C4-2B (cell line): ENCODE measurements at regions not wholly inside any gene's neighbourhood (a gene's known extent, or its start where the extent isn't known, plus 50 kb on each side); places are given as distances from the start of the nearest gene placed in this dataset.

ENCODE experiments used
- ZFX ChIP-seq: fragments of 450-650 bp; IDR thresholded peaks from 2 replicates; pipeline ENCODE4 v1.6.1; 2017
- TF ChIP-seq, protein P1 (sequence below): fragments of 450-650 bp; conservative IDR thresholded peaks from 2 replicates; pipeline ENCODE4 v1.5.1; 2017; ENCODE audit warnings: mild to moderate bottlenecking

DNA sequence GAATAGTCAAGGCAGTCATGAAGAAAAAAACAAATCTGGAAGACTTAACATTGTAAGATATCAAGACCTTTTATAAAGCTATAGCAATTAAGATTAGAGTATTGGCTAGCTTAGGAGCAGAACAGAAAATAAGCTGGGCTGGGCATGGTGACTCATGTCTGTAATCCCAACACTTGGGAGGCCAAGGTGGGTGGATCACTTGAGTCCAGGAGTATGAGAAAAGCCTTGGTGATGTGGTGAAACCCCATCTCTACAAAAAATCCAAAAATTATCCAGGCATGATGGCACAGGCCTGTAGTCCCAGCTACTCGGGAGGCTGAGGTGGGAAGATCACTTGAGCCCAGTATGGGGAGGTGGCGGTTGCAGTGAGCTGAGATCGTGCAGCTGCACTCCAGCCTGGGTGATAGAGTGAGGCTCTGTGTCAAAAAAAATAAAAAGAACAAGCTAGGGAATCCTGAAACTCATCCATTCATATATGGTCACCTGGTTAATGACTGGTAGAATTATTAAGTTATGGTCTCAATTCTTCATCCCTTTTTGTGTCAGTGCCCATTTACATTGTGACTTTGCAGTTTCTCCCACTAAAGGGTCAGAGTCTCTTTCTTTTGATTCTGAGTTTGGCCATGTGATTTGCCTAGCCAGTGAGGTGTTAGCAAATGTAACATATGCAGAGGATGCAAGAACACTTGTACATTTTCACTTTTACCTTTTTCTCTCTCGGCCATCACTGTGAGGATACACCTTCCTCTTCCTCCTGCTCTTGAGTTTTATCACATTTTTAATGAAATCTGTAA, 144.6 kb upstream of the SGCD start:
- TF ChIP-seq, protein P1, sequence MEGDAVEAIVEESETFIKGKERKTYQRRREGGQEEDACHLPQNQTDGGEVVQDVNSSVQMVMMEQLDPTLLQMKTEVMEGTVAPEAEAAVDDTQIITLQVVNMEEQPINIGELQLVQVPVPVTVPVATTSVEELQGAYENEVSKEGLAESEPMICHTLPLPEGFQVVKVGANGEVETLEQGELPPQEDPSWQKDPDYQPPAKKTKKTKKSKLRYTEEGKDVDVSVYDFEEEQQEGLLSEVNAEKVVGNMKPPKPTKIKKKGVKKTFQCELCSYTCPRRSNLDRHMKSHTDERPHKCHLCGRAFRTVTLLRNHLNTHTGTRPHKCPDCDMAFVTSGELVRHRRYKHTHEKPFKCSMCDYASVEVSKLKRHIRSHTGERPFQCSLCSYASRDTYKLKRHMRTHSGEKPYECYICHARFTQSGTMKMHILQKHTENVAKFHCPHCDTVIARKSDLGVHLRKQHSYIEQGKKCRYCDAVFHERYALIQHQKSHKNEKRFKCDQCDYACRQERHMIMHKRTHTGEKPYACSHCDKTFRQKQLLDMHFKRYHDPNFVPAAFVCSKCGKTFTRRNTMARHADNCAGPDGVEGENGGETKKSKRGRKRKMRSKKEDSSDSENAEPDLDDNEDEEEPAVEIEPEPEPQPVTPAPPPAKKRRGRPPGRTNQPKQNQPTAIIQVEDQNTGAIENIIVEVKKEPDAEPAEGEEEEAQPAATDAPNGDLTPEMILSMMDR = no peak
- TF ChIP-seq ZFX = no peak
